ENCODE measurements at regions not wholly inside any gene's neighbourhood (a gene's known extent, or its start where the extent isn't known, plus 50 kb on each side); places are given as distances from the start of the nearest gene placed in this dataset.

GRCh38 chr2:6159606-6160005 lies 467.4 kb downstream of the SOX11 start:
- ChIA-PET POLR2A (no interaction called here), CTCF (no interaction called here)
- no peak overlapping the region for H3K27ac Mint-ChIP-seq
- no CpG with 5 or more reads among the region's 3 CpGs for WGBS (ENCODE audit: insufficient coverage)
- no peak overlapping the region for H3K4me3 Mint-ChIP-seq
- peaks cover 2 to 5% (median 4%) of the 10 kb centered on the region in 3 donors for H3K9me3 Mint-ChIP-seq
- no peaks in the 10 kb centered on the region for H3K27me3 Mint-ChIP-seq
- DNase-seq (no peak), ATAC-seq (replicated peaks in 1 of 4) (no peak)
- no peaks in the 10 kb centered on the region for H3K4me1 Mint-ChIP-seq
- Histone ChIP-seq H3K4me1 (ENCODE audit: control insufficient read depth in 1 of 2, extremely low read depth in 1 of 2, insufficient read depth in 2 of 2, low read length in 2 of 2) (no peaks in the 10 kb centered on the region), H3K9me3 (no peaks in the 10 kb centered on the region), H3K4me3 (ENCODE audit: control insufficient read depth in 1 of 2, extremely low read depth in 1 of 2, low read length in 1 of 2) (no peak overlapping the region), H3K27me3 (replicated peaks in 1 of 2; ENCODE audit: control insufficient read depth in 2 of 2, extremely low read depth in 1 of 2, insufficient read depth in 2 of 2, low read length in 1 of 2) (no peaks in the 10 kb centered on the region), H3K36me3 (ENCODE audit: control insufficient read depth in 2 of 2, extremely low read depth in 1 of 2, insufficient read depth in 1 of 2, low read length in 1 of 2) (no peaks in the 10 kb centered on the region), H3K27ac (ENCODE audit: low read length) (no peak overlapping the region)
- no peaks in the 10 kb centered on the region for H3K36me3 Mint-ChIP-seq

DNA sequence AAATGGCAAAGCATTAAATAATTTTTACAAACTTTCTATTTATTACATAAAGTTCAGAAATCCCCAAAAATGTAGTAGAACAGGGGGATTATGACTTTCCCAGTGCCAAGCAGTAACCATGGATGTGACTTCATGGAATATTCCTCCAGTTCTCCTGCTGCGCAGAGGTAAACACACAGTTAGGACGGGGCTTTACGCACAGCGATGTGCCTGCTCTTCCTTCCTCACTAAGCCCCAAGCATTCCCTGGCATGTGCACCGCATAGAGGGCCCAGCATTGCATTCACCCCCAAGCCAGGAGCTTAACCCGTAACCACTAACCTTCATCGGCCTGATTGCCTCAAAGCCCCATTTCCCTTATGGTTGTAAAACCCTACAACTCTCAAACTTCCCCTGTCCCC lies 471.7 kb downstream of the SOX11 start:
- POLR2A ChIA-PET, result no interaction called here
- WGBS (ENCODE audit: insufficient coverage), result 72% methylated on average over 7 of the region's 7 CpGs
- CTCF ChIA-PET, result no interaction called here
- Mint-ChIP-seq H3K27me3 (no peaks in the 10 kb centered on the region), H3K4me3 (no peak overlapping the region), H3K4me1 (no peaks in the 10 kb centered on the region), H3K27ac (no peak overlapping the region), H3K36me3 (no peaks in the 10 kb centered on the region), H3K9me3 (peaks cover 2 to 14% (median 3%) of the 10 kb centered on the region in 3 donors)
- no peak for ATAC-seq (replicated peaks in 1 of 4)
- no peak overlapping the region for H3K27ac ChIP-seq (ENCODE audit: low read length)
- no peaks in the 10 kb centered on the region for H3K36me3 ChIP-seq (ENCODE audit: control insufficient read depth in 2 of 2, extremely low read depth in 1 of 2, insufficient read depth in 1 of 2, low read length in 1 of 2)
- no peaks in the 10 kb centered on the region for H3K9me3 ChIP-seq
- H3K4me1 ChIP-seq (ENCODE audit: control insufficient read depth in 1 of 2, extremely low read depth in 1 of 2, insufficient read depth in 2 of 2, low read length in 2 of 2), result no peaks in the 10 kb centered on the region
- H3K27me3 ChIP-seq (replicated peaks in 1 of 2; ENCODE audit: control insufficient read depth in 2 of 2, extremely low read depth in 1 of 2, insufficient read depth in 2 of 2, low read length in 1 of 2), result no peaks in the 10 kb centered on the region
- DNase-seq, result no peak
- H3K4me3 ChIP-seq (ENCODE audit: control insufficient read depth in 1 of 2, extremely low read depth in 1 of 2, low read length in 1 of 2), result no peak overlapping the region

DNA sequence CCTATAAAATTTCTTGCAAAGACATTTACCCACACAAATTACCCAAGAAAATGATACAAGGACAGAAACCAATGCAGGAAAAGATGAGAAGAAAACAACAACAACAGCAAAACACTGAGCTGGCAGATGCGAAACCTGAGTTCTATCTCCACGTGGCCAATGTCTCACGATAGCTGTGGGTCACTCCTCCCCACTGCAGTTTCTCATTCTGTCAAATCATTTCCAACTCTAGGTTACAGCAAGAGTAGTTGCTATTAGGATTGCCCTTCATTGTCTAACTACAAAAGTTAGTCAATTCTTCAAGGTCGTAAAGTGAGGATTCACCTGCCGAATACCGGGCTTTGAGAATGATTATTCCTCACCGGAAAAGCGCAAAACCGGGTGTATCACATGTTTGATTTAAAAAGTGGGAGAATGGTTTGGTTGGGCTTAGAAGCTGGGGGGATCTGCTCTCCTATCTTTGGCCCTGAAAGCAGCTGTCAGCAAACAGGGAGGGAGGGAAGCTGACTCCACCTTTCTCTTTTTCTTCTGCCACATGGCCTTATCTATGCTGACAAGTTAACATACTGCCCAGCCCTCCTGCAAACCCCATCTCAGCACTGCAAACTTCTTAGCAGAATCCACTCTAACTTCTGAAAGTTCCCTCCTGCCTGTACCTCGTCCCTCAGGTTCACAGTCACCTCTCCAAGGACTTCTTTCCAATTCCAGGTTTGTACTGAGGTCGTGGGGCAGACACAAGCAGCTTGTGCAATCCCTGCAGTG lies 473.0 kb downstream of the SOX11 start:
- no peaks in the 10 kb centered on the region for H3K27me3 Mint-ChIP-seq
- no peaks in the 10 kb centered on the region for H3K9me3 ChIP-seq
- H3K4me3 ChIP-seq (ENCODE audit: control insufficient read depth in 1 of 2, extremely low read depth in 1 of 2, low read length in 1 of 2), result no peak overlapping the region
- ATAC-seq (replicated peaks in 1 of 4) (no peak), DNase-seq (no peak)
- H3K36me3 Mint-ChIP-seq, result no peaks in the 10 kb centered on the region
- CTCF ChIA-PET, result no interaction called here
- H3K4me3 Mint-ChIP-seq, result no peak overlapping the region
- H3K27ac ChIP-seq (ENCODE audit: low read length), result no peak overlapping the region
- no peaks in the 10 kb centered on the region for H3K4me1 Mint-ChIP-seq
- POLR2A ChIA-PET, result no interaction called here
- 71% methylated on average over 5 of the region's 11 CpGs for WGBS (ENCODE audit: insufficient coverage)
- no peaks in the 10 kb centered on the region for H3K36me3 ChIP-seq (ENCODE audit: control insufficient read depth in 2 of 2, extremely low read depth in 1 of 2, insufficient read depth in 1 of 2, low read length in 1 of 2)
- H3K9me3 Mint-ChIP-seq, result peaks cover 2 to 18% (median 3%) of the 10 kb centered on the region in 3 donors
- no peak overlapping the region for H3K27ac Mint-ChIP-seq
- H3K27me3 ChIP-seq (replicated peaks in 1 of 2; ENCODE audit: control insufficient read depth in 2 of 2, extremely low read depth in 1 of 2, insufficient read depth in 2 of 2, low read length in 1 of 2), result no peaks in the 10 kb centered on the region
- H3K4me1 ChIP-seq (ENCODE audit: control insufficient read depth in 1 of 2, extremely low read depth in 1 of 2, insufficient read depth in 2 of 2, low read length in 2 of 2), result no peaks in the 10 kb centered on the region

DNA sequence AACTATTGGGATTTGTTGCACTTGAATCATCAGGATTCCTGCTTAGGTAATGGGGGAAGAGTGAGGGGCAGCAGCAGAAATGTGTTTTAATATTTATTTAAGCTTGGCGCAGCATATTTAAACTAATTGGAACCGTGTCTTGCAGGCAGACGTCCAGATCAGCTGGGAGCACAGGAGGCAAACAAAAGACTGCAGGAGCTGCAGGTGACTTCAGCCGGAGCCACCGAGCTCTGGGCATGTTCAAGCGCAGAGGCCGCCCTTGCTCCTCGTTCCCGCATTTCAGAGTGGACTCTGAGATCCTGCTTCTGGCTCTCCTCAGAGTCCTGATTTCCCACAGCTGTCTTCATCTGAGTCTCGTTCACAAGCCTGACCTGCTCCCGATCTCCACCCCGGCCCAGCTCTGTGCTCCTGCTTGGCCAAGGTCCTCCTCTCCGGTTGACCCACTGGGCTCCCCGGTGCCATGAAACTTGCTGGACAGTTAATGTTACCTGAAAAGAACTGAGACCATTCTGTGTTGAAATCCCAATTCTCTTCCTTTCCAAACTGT lies 475.5 kb downstream of the SOX11 start:
- H3K9me3 ChIP-seq, result no peaks in the 10 kb centered on the region
- ChIA-PET CTCF (no interaction called here), POLR2A (no interaction called here)
- H3K27ac ChIP-seq (ENCODE audit: low read length), result no peak overlapping the region
- ATAC-seq (replicated peaks in 1 of 4) (no peak), DNase-seq (no peak)
- H3K36me3 Mint-ChIP-seq, result no peaks in the 10 kb centered on the region
- no peaks in the 10 kb centered on the region for H3K27me3 Mint-ChIP-seq
- H3K4me1 Mint-ChIP-seq, result no peaks in the 10 kb centered on the region
- no peaks in the 10 kb centered on the region for H3K36me3 ChIP-seq (ENCODE audit: control insufficient read depth in 2 of 2, extremely low read depth in 1 of 2, insufficient read depth in 1 of 2, low read length in 1 of 2)
- no peaks in the 10 kb centered on the region for H3K4me1 ChIP-seq (ENCODE audit: control insufficient read depth in 1 of 2, extremely low read depth in 1 of 2, insufficient read depth in 2 of 2, low read length in 2 of 2)
- H3K27me3 ChIP-seq (replicated peaks in 1 of 2; ENCODE audit: control insufficient read depth in 2 of 2, extremely low read depth in 1 of 2, insufficient read depth in 2 of 2, low read length in 1 of 2), result no peaks in the 10 kb centered on the region
- H3K27ac Mint-ChIP-seq, result no peak overlapping the region
- no peak overlapping the region for H3K4me3 Mint-ChIP-seq
- H3K9me3 Mint-ChIP-seq, result peaks cover 3 to 18% (median 7%) of the 10 kb centered on the region in 3 donors
- 88% methylated on average over 13 of the region's 14 CpGs for WGBS (ENCODE audit: insufficient coverage)
- no peak overlapping the region for H3K4me3 ChIP-seq (ENCODE audit: control insufficient read depth in 1 of 2, extremely low read depth in 1 of 2, low read length in 1 of 2)

GRCh38 chr2:6168485-6168884 lies 476.3 kb downstream of the SOX11 start:
- Mint-ChIP-seq H3K4me3 (no peak overlapping the region), H3K36me3 (no peaks in the 10 kb centered on the region), H3K27me3 (no peaks in the 10 kb centered on the region), H3K27ac (no peak overlapping the region), H3K4me1 (no peaks in the 10 kb centered on the region), H3K9me3 (peaks cover 6 to 18% (median 11%) of the 10 kb centered on the region in 3 donors)
- ATAC-seq (replicated peaks in 1 of 4) (no peak), DNase-seq (no peak)
- H3K27me3 ChIP-seq (replicated peaks in 1 of 2; ENCODE audit: control insufficient read depth in 2 of 2, extremely low read depth in 1 of 2, insufficient read depth in 2 of 2, low read length in 1 of 2), result no peaks in the 10 kb centered on the region
- CTCF ChIA-PET, result no interaction called here
- H3K4me3 ChIP-seq (ENCODE audit: control insufficient read depth in 1 of 2, extremely low read depth in 1 of 2, low read length in 1 of 2), result no peak overlapping the region
- H3K27ac ChIP-seq (ENCODE audit: low read length), result no peak overlapping the region
- no peaks in the 10 kb centered on the region for H3K36me3 ChIP-seq (ENCODE audit: control insufficient read depth in 2 of 2, extremely low read depth in 1 of 2, insufficient read depth in 1 of 2, low read length in 1 of 2)
- H3K4me1 ChIP-seq (ENCODE audit: control insufficient read depth in 1 of 2, extremely low read depth in 1 of 2, insufficient read depth in 2 of 2, low read length in 2 of 2), result no peaks in the 10 kb centered on the region
- POLR2A ChIA-PET, result no interaction called here
- WGBS (ENCODE audit: insufficient coverage), result no CpG with 5 or more reads among the region's 1 CpG
- H3K9me3 ChIP-seq, result no peaks in the 10 kb centered on the region

DNA sequence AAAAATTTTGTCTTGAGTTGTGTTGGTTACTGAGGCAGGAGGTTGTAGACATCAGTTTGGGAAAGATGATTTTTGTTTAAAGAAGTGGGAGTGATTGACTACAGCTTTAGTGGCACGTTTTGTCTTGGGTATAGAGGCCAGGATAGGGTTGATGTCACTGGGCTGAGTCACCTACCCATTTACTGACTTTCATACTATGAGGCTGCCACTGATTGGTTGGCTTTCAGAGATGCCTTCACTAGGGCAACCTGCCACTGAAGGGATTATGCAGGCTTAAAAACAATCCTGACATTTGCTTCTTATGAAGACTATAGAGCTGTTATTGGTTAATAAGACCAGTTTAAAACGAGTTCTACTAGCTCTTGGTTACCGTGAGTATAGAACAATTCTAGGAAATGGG lies 479.1 kb downstream of the SOX11 start:
- Histone ChIP-seq H3K4me1 (ENCODE audit: control insufficient read depth in 1 of 2, extremely low read depth in 1 of 2, insufficient read depth in 2 of 2, low read length in 2 of 2) (no peaks in the 10 kb centered on the region), H3K27ac (ENCODE audit: low read length) (no peak overlapping the region), H3K4me3 (ENCODE audit: control insufficient read depth in 1 of 2, extremely low read depth in 1 of 2, low read length in 1 of 2) (no peak overlapping the region), H3K27me3 (replicated peaks in 1 of 2; ENCODE audit: control insufficient read depth in 2 of 2, extremely low read depth in 1 of 2, insufficient read depth in 2 of 2, low read length in 1 of 2) (no peaks in the 10 kb centered on the region), H3K9me3 (no peaks in the 10 kb centered on the region), H3K36me3 (ENCODE audit: control insufficient read depth in 2 of 2, extremely low read depth in 1 of 2, insufficient read depth in 1 of 2, low read length in 1 of 2) (no peaks in the 10 kb centered on the region)
- H3K36me3 Mint-ChIP-seq, result no peaks in the 10 kb centered on the region
- DNase-seq (no peak), ATAC-seq (replicated peaks in 1 of 4) (no peak)
- no peaks in the 10 kb centered on the region for H3K4me1 Mint-ChIP-seq
- H3K27ac Mint-ChIP-seq, result no peak overlapping the region
- no peaks in the 10 kb centered on the region for H3K27me3 Mint-ChIP-seq
- WGBS (ENCODE audit: insufficient coverage), result no CpG with 5 or more reads among the region's 3 CpGs
- H3K4me3 Mint-ChIP-seq, result no peak overlapping the region
- H3K9me3 Mint-ChIP-seq, result peaks cover 12 to 21% (median 12%) of the 10 kb centered on the region in 3 donors
- POLR2A ChIA-PET, result no interaction called here
- CTCF ChIA-PET, result no interaction called here
